MCF 10A (cell line): ENCODE measurements at regions not wholly inside any gene's neighbourhood (a gene's known extent, or its start where the extent isn't known, plus 50 kb on each side); places are given as distances from the start of the nearest gene placed in this dataset.
A peak's percentile ranks its signal among the peaks of the same experiment; 100 is the strongest.
"Not testable (repeated sequence)": the region's sequence is repeated elsewhere in the genome, so short reads cannot be mapped to it uniquely, and the experiment has no call there.

Source experiments
- BruUV-seq: library from RNA; stranded (reverse); fragments of 400-500 nt; replicated peaks from 2 replicates; lab custom pipeline; 2021; lab: Mats Ljungman, UMichigan
- CTCF ChIA-PET: fragments of 300-600 bp; sonication (Branson Sonifier 250); formaldehyde crosslinking; extraction: SDS; loops from one replicate; lab custom pipeline; 2021; ENCODE audit warnings: antibody characterized with exemption, inconsistent platforms; lab: Yijun Ruan, JAX
- POLR2A ChIA-PET: fragments of 300-600, 350-650 bp; sonication (Branson Sonifier 250); formaldehyde crosslinking; extraction: SDS; loops from one replicate; lab custom pipeline; 2020; ENCODE audit warnings: antibody characterized with exemption, inconsistent platforms; lab: Yijun Ruan, JAX
- DNase-seq: peaks from one replicate; pipeline ENCODE4 v3.0.0-alpha.2; 2018; ENCODE audit not compliant: unreplicated experiment
- H3K27ac Mint-ChIP-seq: one replicate; pipeline ENCODE4 v1.8.0; 2022; ENCODE audit warnings: mild to moderate bottlenecking, low read depth, mixed read lengths; ENCODE audit not compliant: unreplicated experiment
- H3K27me3 Mint-ChIP-seq: one replicate; pipeline ENCODE4 v1.8.0; 2022; ENCODE audit warnings: mixed read lengths; ENCODE audit not compliant: insufficient read depth, unreplicated experiment
- H3K36me3 Mint-ChIP-seq: one replicate; pipeline ENCODE4 v1.8.0; 2022; ENCODE audit warnings: mild to moderate bottlenecking, moderate library complexity, mixed read lengths; ENCODE audit not compliant: insufficient read depth, unreplicated experiment
- H3K4me1 Mint-ChIP-seq: one replicate; pipeline ENCODE4 v1.8.0; 2022; ENCODE audit warnings: mixed read lengths; ENCODE audit not compliant: insufficient read depth, unreplicated experiment
- H3K4me3 Mint-ChIP-seq: one replicate; pipeline ENCODE4 v1.8.0; 2022; ENCODE audit warnings: mild to moderate bottlenecking, moderate library complexity, mixed read lengths; ENCODE audit not compliant: unreplicated experiment
- H3K9me3 Mint-ChIP-seq: one replicate; pipeline ENCODE4 v1.8.0; 2022; ENCODE audit warnings: mixed read lengths; ENCODE audit not compliant: unreplicated experiment
- CTCF ChIP-seq: fragments of 200-600 bp; IDR thresholded peaks from one replicate; pipeline ENCODE4 v1.8.0; 2022; ENCODE audit warnings: antibody characterized with exemption, mild to moderate bottlenecking; ENCODE audit not compliant: unreplicated experiment
- intact Hi-C: fragments of 100-400 bp; cut with micrococcal nuclease; formaldehyde crosslinking; loops from 2 replicates; pipeline ENCODE4 v1.14.1; 2022

GRCh38 chr11:23924226-23924625 lies 572.6 kb upstream of the LUZP2 start:
- no peaks in the 10 kb centered on the region for H3K27me3 Mint-ChIP-seq
- H3K9me3 Mint-ChIP-seq: no peaks in the 10 kb centered on the region
- BruUV-seq: no TSS peak
- no peaks in the 10 kb centered on the region for H3K4me1 Mint-ChIP-seq
- intact Hi-C loops: no loop called here
- no peak for TF ChIP-seq CTCF
- no peak overlapping the region for H3K4me3 Mint-ChIP-seq
- CTCF ChIA-PET: no interaction called here
- no peak overlapping the region for H3K27ac Mint-ChIP-seq
- POLR2A ChIA-PET: no interaction called here
- no peak for DNase-seq
- no peaks in the 10 kb centered on the region for H3K36me3 Mint-ChIP-seq

GRCh38 chr11:23931443-23931842 lies 565.4 kb upstream of the LUZP2 start:
- Mint-ChIP-seq H3K4me1 (no peaks in the 10 kb centered on the region), H3K27me3 (no peaks in the 10 kb centered on the region)
- intact Hi-C loops: no loop called here

GRCh38 chr11:23932485-23932898 lies 564.4 kb upstream of the LUZP2 start:
- TF ChIP-seq CTCF: no peak
- Mint-ChIP-seq H3K27ac (no peak overlapping the region), H3K4me1 (no peaks in the 10 kb centered on the region), H3K27me3 (no peaks in the 10 kb centered on the region), H3K4me3 (no peak overlapping the region), H3K9me3 (peaks cover 9% of the 10 kb centered on the region), H3K36me3 (peaks cover 6% of the 10 kb centered on the region)
- ChIA-PET POLR2A (interaction anchor here (0.6 kb wide), 1 partner anchor 31 kb away, joined by 3 read pairs; no protein-coding TSS in a partner anchor), CTCF (no interaction called here)
- peak; percentile 3 for DNase-seq
- intact Hi-C loops: no loop called here
- BruUV-seq: no TSS peak

More at GRCh38 chr11:23931443-23931842, 565.4 kb upstream of the LUZP2 start:
- Mint-ChIP-seq H3K9me3 (peaks cover 9% of the 10 kb centered on the region), H3K36me3 (peaks cover 6% of the 10 kb centered on the region), H3K4me3 (no peak overlapping the region), H3K27ac (peak overlapping the region; percentile 3)
- ChIA-PET CTCF (no interaction called here), POLR2A (no interaction called here)
- no peak for TF ChIP-seq CTCF
- BruUV-seq: no TSS peak
- no peak for DNase-seq

- H3K9me3 Mint-ChIP-seq: peaks cover 9% of the 10 kb centered on the region
- H3K27me3 Mint-ChIP-seq: no peaks in the 10 kb centered on the region
- ChIA-PET POLR2A (no interaction called here), CTCF (no interaction called here)
- H3K27ac Mint-ChIP-seq: no peak overlapping the region
- BruUV-seq: no TSS peak
- H3K4me3 Mint-ChIP-seq: no peak overlapping the region
- H3K36me3 Mint-ChIP-seq: peaks cover 6% of the 10 kb centered on the region
- TF ChIP-seq CTCF: no peak
- no peaks in the 10 kb centered on the region for H3K4me1 Mint-ChIP-seq
- no peak for DNase-seq
- intact Hi-C loops: no loop called here
Measured at GRCh38 chr11:23933721-23934120, 563.1 kb upstream of the LUZP2 start.

GRCh38 chr11:23934671-23935270 lies 562.1 kb upstream of the LUZP2 start:
- not testable (repeated sequence) for BruUV-seq

GRCh38 chr11:23942117-23942815 lies 554.6 kb upstream of the LUZP2 start:
- H3K4me1 Mint-ChIP-seq, DNase-seq, H3K9me3 Mint-ChIP-seq, intact Hi-C loops, H3K27ac Mint-ChIP-seq, H3K36me3 Mint-ChIP-seq, H3K4me3 Mint-ChIP-seq, H3K27me3 Mint-ChIP-seq, CTCF ChIA-PET, BruUV-seq, POLR2A ChIA-PET: not testable (repeated sequence)

More at GRCh38 chr11:23934671-23935270, 562.1 kb upstream of the LUZP2 start:
- intact Hi-C loops, H3K9me3 Mint-ChIP-seq, H3K36me3 Mint-ChIP-seq, H3K4me3 Mint-ChIP-seq, DNase-seq, H3K27me3 Mint-ChIP-seq, H3K4me1 Mint-ChIP-seq, H3K27ac Mint-ChIP-seq: not testable (repeated sequence)
- CTCF ChIA-PET: interaction anchor here (0.7 kb wide), 1 partner anchor 813 kb away, joined by 3 read pairs; no protein-coding TSS in a partner anchor
- POLR2A ChIA-PET: interaction anchor here (0.7 kb wide), 1 partner anchor 730 kb away, joined by 3 read pairs; no protein-coding TSS in a partner anchor
